Transverse colon (tissue), 4 donors: ENCODE measurements at regions not wholly inside any gene's neighbourhood (a gene's known extent, or its start where the extent isn't known, plus 50 kb on each side); places are given as distances from the start of the nearest gene placed in this dataset.

Experiments
- DNase-seq: peaks from one replicate; pipeline ENCODE4 v3.0.0-alpha.2; 2019
- H3K27ac ChIP-seq, 4 donors: fragments of 200-600 bp; sonication (generic); 2 replicates each; pipeline ENCODE4 v1.5.1; 2016 to 2018; ENCODE audit warnings: inconsistent platforms in 4 of 4
- H3K27me3 ChIP-seq: fragments of 200-600 bp; sonication (generic); 2 replicates; pipeline ENCODE4 v1.5.1; 2017; ENCODE audit warnings: inconsistent platforms
- H3K36me3 ChIP-seq, 4 donors: fragments of 200-600 bp; sonication (generic); 2 replicates each; pipeline ENCODE4 v1.5.1; 2017 to 2019; ENCODE audit warnings: inconsistent platforms in 4 of 4
- H3K4me1 ChIP-seq, 4 donors: fragments of 200-600 bp; sonication (generic); 2 replicates each; pipeline ENCODE4 v1.5.1; 2017 to 2020; ENCODE audit warnings: inconsistent platforms in 4 of 4
- H3K4me3 ChIP-seq, 4 donors: fragments of 200-600 bp; sonication (generic); 1 replicate in 1 of 4; 2 replicates in 3 of 4; pipeline versions ENCODE4 v1.5.1 to v1.6.1; 2017 to 2019; ENCODE audit warnings: inconsistent platforms in 4 of 4
- H3K9me3 ChIP-seq, 2 donors: fragments of 200-600 bp; sonication (generic); 2 replicates each; pipeline ENCODE4 v1.5.1; 2017 to 2019; ENCODE audit warnings: inconsistent platforms in 2 of 2
- EP300 ChIP-seq: sonication (generic); formaldehyde crosslinking; IDR thresholded peaks from one replicate; pipeline ENCODE4 v1.6.1; 2017; ENCODE audit warnings: antibody characterized with exemption, low read depth
- POLR2A ChIP-seq: fragments of 450-650 bp; IDR thresholded peaks from one replicate; pipeline ENCODE4 v1.6.1; 2016; ENCODE audit warnings: antibody characterized with exemption, mild to moderate bottlenecking, moderate library complexity
- POLR2AphosphoS5 ChIP-seq, 3 donors: sonication (generic); formaldehyde crosslinking; IDR thresholded peaks; one replicate each; pipeline ENCODE4 v1.6.1; 2016; ENCODE audit warnings: antibody characterized with exemption in 3 of 3
- WGBS, 2 donors: methylation state at CpG; one replicate each; pipeline ENCODE4 v1.1.5; 2018; ENCODE audit warnings: low coverage in 1 of 2; 5-methylcytosine and 5-hydroxymethylcytosine counted together
- in situ Hi-C, 4 donors: fragments of 200-750 bp; cut with MboI; loops; one replicate each; pipeline versions ENCODE4 v1.15.0 to v1.15.1; 2017; ENCODE audit warnings: low sequenced_read_pairs in 3 of 4, low pct_ligation_motif_present in 1 of 4, low pct_unique_long_range_greater_than_20kb in 1 of 4
- intact Hi-C: fragments of 100-400 bp; cut with DNase I; formaldehyde crosslinking; loops from one replicate; pipeline ENCODE4 v1.15.1; 2023; ENCODE audit warnings: low total_unique reads
- TF ChIP-seq, protein P1 (sequence below), 5 experiments: fragments of 200-600 bp in 3 of 5; fragments of 450-650 bp in 2 of 5; sonication (generic) in 3 of 5; IDR thresholded peaks; 1 replicate in 2 of 5; 2 replicates in 3 of 5; pipeline ENCODE4 v1.5.1; 2016 to 2017; ENCODE audit warnings: antibody characterized with exemption in 5 of 5, inconsistent platforms in 3 of 5, mild to moderate bottlenecking in 2 of 5, moderate library complexity in 1 of 5

DNA sequence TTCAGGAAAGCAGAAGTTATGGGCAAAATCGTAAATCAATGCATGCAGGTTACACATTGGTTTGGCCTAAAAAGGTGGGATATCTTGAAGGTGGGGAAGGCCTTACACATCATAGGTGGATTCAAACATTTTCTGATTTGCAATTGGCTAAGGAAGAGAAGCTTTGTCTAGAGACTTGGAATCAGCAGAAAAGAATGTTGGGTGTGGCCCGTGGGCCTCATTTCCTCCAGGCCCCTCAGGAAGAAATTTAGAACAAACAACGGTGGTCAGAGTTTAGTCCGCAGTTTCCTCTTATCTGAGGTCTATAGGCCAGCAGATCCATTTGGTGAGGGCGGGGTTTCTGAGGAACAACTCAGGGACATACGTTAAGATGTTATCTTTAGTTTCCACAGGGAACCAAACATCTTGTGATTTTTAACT, 50.9 kb upstream of the AFF3 start:
- DNase-seq: no peak
- in situ Hi-C loops: no loop called here

DNA sequence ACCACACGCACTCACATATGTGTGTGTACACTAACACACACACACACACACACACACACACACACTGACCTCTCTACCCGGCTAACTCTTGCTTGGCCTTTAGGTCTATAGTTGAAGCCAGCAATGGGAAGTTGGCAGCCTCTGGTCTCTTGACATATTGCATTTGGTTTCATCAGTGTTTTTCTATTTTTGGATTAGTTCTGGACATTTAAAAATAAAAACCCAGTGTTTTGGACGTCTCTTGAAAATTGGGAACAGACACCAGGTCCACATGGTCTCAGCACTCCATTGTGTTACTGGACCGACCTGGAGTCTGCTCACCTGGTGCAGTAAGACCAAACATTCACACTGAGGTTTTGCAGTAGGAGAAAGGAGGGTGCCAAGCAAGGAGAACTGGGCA, 50.4 kb upstream of the AFF3 start:
- no peak overlapping the region for H3K27ac ChIP-seq
- peaks cover 3 to 11% (median 8%) of the 10 kb centered on the region in 4 donors for H3K4me1 ChIP-seq
- H3K27me3 ChIP-seq: no peaks in the 10 kb centered on the region
- no peak for TF ChIP-seq POLR2A
- TF ChIP-seq, protein P1, sequence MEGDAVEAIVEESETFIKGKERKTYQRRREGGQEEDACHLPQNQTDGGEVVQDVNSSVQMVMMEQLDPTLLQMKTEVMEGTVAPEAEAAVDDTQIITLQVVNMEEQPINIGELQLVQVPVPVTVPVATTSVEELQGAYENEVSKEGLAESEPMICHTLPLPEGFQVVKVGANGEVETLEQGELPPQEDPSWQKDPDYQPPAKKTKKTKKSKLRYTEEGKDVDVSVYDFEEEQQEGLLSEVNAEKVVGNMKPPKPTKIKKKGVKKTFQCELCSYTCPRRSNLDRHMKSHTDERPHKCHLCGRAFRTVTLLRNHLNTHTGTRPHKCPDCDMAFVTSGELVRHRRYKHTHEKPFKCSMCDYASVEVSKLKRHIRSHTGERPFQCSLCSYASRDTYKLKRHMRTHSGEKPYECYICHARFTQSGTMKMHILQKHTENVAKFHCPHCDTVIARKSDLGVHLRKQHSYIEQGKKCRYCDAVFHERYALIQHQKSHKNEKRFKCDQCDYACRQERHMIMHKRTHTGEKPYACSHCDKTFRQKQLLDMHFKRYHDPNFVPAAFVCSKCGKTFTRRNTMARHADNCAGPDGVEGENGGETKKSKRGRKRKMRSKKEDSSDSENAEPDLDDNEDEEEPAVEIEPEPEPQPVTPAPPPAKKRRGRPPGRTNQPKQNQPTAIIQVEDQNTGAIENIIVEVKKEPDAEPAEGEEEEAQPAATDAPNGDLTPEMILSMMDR (IDR thresholded peaks at IDR 0.05): no peak
- TF ChIP-seq EP300: no peak
- no peak for TF ChIP-seq POLR2AphosphoS5 (IDR thresholded peaks at IDR 0.05)
- no peak for DNase-seq
- no peaks in the 10 kb centered on the region for H3K9me3 ChIP-seq
- WGBS, 2 donors: 50 to 78% methylated on average over 2 to 4 of the region's 4 CpGs
- no peak overlapping the region for H3K4me3 ChIP-seq
- intact Hi-C loops (no loop called here), in situ Hi-C loops (no loop called here)
- H3K36me3 ChIP-seq: no peaks in the 10 kb centered on the region

More for the DNA sequence above, 50.9 kb upstream of the AFF3 start:
- Histone ChIP-seq H3K36me3 (no peaks in the 10 kb centered on the region), H3K4me3 (no peak overlapping the region), H3K27ac (no peak overlapping the region), H3K27me3 (no peaks in the 10 kb centered on the region), H3K9me3 (no peaks in the 10 kb centered on the region), H3K4me1 (peaks cover 7 to 16% (median 13%) of the 10 kb centered on the region in 4 donors)
- 41 to 48% methylated on average over 5 to 6 of the region's 6 CpGs for WGBS, 2 donors
- intact Hi-C loops: no loop called here
- TF ChIP-seq, protein P1 (IDR thresholded peaks at IDR 0.05): no peak
- TF ChIP-seq EP300: no peak

- intact Hi-C loops: no loop called here
- WGBS, 2 donors: 90 to 99% methylated on average over 2 to 3 of the region's 3 CpGs
These were observed 49.9 kb upstream of the AFF3 start for GRCh38 chr2:100192300-100192699.

More at GRCh38 chr2:100192300-100192699, 49.9 kb upstream of the AFF3 start:
- Histone ChIP-seq H3K27me3 (no peaks in the 10 kb centered on the region), H3K36me3 (no peaks in the 10 kb centered on the region), H3K4me3 (no peak overlapping the region), H3K27ac (no peak overlapping the region), H3K4me1 (peaks cover 0 to 6% (median 3%) of the 10 kb centered on the region in 4 donors), H3K9me3 (no peaks in the 10 kb centered on the region)
- no peak for DNase-seq
- TF ChIP-seq, protein P1 (IDR thresholded peaks at IDR 0.05): no peak
- TF ChIP-seq EP300 (no peak), POLR2A (no peak), POLR2AphosphoS5 (IDR thresholded peaks at IDR 0.05) (no peak)
- in situ Hi-C loops: no loop called here
